ENCODE measurements at regions not wholly inside any gene's neighbourhood (a gene's known extent, or its start where the extent isn't known, plus 50 kb on each side); places are given as distances from the start of the nearest gene placed in this dataset.

DNA sequence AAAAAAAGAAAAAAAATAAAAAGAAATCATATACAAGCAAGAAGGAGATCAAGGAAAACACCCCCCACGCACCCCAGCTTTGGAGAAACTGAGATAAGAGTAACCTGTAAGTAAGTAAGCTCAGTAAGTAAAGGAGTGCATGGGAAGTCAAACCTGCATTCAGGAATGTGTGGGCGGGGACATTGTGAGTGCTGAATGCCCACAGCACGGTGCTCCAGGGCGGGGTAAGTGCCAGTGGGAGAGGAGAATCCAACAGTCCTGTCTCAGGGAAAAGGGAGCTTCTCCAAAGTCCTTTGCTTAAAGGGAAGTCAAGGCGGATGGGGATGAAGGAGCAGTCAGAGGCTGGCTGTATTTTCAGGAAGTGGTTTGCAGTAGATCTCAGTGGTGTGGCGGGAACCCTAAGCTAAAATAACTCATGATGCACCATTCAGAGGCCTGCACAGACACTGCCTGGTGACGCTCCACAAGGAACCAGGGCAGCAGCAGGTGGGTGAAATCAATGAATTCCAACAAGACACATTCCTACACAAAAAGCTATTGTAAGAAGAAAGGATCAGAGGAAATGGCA, 368.0 kb downstream of the QKI start:
- DNase-seq = peak in 6 of 51 donors; percentile 3 to 19 (median 6)

DNA sequence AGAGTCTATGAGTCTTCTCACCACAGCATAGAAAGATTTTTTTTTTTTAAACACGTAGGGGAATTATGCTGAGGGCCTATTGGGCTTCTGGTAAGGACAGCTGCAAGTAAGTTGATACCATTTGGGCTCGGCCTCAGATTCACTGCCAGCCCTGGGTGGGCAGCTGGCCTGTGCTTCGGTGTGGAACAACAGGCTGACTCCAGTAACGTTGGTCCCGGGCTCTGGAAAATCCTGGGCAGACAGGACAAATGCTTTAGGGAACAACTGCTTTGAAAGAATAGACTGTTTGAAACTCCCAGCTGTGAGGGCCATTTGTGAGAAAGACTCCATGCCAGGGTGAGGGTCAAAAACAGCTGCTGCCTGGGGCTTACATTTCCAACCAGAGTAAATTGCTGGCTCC, 366.5 kb downstream of the QKI start:
- DNase-seq = peak in 23 of 51 donors; percentile 3 to 66 (median 25)

DNA sequence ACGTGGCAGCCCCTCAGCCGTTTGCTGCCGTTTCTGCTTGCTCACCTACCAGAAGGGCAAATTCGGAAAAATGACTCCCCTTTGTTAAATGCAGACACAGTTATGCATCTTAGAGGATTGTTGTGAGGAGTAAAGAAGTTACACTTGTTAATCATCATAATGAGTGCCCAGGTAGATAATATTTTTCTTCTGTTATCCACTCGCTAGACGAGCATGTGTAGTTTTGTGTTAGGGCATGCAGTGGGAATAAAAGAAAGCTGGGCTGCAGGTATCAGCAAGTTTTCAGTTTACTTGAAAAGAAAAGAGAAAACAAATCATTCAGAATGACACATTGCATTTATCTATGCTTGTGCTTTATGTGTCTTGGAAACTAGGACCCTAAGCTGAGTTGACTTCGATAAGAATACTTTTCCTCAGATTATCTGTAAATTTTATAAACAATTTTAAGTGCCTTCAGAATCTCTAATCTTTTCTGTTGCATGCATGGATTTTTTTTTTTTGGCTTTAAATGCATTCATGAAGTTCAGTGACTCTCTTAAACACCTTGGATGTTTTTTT, 365.3 kb downstream of the QKI start:
- no peak for DNase-seq

DNA sequence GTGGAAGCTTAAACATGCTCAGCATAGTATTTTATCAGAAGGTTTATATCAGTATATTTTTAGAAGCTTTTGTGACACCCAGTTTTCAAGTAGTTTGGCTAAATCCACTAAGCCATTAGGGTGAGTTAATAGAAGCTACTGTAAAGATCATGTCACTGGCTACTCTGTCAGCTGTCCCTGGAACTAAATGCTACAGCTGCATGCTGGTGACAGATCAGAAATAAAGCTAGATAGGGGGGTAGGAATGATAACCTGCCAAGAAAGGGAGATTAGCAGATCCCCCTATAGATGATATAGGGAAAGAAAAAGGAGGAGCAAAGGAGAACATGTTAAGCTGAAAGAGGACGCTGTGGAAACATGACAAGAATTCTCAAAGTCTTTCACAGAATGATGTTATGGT, 363.2 kb downstream of the QKI start:
- no peak for DNase-seq

DNA sequence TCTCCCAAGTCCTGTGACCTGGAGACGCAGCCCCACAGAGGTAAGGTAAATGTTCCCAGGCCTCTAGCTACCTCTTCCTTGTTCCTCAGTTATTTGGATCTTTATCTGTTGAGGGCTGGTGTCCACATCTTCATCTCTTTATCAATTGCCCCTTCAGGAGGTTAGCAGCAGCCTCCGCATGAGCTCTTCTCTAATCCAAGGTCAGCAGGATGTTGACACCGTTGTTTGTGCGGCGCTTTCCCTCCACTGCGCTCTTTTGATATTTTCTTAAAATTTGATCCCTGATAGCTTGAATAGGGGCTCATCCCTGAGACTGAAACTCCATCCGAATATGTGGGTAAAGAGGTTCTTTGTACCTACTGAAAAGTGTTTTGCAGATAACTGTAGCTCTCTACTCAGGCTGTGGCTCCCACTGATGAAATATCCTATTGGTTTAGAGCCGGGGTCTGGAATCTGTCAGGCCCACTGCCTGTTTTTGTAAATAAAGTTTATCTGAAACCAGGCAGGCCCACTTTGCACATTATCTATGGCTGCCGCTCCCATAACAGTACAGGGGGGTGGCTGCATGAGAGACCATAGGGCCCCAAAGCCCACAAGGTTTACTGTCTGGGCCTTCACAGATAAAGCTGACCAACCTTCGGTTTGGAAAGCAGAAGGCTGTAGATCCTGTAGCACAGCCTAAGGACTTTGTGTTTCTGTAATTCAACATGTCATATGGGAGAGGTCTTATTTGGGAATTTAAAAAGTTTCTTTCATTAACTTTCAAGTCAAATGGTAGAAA, 362.6 kb downstream of the QKI start:
- no peak for DNase-seq

DNA sequence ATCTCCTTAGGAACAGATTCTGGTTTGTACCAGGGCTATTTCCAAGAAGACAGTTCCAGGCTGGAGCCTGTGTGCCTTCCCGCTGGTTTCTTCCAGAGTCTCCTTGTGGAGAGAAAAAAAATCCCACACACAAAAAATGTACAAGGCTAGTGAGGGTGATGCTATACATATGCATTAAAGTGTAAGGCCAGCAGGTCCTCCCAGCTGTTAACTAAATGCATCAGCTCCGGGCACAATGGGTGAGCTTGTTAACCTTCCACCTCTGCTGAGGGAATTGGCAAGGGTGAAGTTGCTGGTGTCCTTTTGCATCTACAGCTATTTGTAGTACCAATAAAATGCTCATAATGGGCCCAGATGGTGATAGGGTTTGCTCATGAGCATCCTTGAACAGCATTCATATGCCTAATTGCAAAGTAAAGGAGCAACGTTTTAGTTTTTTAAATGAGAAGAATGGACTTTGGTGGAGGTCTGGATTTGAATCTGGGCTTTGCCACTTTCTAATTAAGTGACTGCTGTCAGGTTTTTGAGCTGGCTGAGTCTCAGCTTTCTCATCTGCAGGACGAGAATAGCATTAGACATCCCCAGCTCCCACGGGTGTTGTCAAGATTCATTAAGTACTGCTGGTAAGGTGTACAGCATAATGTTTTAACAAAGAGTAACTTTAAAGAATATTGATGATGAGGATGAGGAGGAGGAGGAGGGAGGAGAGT, 361.8 kb downstream of the QKI start:
- DNase-seq = no peak

DNA sequence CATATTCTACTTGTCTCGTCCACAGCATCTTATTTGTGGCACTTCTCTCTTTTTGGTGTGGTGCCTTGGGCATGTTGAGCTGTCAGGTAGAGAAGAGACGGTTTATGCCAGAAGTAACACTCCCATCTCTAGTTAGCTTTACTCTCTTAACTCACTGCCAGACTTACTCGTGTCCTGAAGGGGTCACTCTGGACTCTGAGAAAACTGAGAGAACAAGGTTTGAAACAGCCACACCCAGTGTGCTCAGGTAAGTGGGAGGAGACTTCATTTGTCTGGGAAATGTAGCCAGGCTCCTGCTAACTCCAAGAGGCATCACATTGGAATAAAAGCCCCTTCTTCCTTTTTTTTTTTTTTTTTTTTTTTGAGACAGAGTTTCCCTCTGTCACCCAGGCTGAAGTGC, 360.8 kb downstream of the QKI start:
- no peak for DNase-seq

DNA sequence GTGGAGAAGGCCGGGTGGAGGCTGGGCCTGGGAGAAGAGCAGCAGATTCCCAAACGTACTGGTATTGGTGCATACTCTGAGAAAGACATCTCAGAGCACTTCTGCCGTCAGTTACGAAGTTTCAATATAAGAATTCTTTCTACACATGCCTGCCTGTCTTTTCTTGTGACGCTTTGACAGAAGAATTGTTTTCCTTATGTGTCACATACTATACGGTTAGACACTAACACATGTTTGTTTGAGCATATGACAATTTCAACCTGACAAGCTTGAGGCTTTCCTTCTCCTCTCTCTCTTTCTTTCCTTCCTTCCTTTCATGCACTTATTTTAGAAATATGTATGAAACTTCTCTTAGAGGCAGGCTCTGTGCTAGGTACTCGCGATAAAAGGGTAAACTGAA, 360.0 kb downstream of the QKI start:
- no peak for DNase-seq

DNA sequence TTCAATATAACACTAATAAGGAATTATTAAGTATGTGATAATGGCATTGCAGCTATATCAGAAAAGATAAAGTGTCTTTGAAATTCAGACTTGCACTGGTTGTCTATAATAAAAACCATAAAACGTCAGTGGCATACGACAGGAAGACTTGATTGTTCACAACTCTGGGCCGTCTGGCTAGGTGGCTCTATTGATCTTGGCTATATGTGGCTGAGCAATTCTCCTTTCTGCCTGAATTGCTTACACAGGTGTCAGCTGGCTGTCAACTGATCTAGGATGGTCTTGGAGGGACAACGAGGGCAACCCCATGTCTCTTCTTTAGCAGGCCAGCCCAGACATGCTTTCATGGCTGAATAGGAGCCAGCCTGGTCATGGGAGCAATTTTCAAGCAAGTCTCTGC, 359.1 kb downstream of the QKI start:
- DNase-seq = no peak

DNA sequence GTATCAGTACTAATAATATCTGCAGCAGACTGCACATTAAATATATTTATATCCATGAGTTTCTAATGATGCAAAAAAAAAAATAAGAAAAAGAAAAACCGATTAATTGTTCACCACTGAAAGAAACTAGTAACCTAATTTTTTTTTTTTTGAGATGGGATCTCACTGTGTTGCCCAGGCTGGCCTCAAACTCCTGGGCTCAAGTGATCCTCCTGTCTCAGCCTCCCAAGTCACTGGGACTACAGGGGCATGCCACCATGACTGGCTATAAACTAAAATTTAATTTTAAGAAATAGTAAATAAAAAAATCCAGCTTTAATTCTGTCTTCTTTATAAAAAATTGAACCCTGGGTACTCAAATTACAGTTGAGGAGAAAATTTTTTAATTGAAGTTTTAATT, 358.2 kb downstream of the QKI start:
- no peak for DNase-seq

DNA sequence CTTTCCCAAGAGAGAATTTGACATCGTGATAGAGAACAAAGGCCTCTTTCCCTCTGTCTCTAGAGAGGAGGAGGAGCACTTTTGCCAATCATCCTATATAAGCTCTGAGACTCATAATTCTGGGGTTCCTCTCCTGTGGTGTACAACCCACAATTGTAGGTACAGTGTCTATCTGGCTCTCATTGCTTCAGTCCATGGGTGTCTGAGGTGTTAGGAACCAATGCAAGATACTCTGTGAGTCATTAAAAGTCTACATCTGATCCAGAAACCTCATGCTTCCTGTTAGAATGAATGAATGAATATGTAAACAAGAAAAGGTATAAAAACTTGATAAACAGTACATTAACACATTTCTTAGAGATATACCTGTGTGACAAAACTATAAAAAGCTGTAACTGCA, 356.7 kb downstream of the QKI start:
- no peak for DNase-seq

DNA sequence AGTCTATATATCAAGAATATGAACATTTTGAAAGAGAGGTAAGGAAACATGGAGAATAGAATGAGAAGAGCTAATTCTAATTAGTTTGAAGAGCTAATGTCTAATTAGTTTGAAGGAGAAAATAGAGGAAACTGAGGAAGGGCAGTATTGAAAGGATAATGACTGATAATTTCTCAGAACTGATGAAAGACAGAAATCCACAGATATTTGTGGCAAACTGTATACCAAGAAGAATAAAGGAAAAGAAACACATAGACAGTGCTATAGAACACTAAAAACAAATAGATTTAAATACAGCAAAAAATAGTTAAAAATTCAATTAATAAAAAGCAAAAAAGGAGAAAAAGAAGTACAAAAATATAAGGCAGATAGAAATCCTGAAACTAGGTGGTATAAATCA, 354.4 kb downstream of the QKI start:
- DNase-seq = no peak

DNA sequence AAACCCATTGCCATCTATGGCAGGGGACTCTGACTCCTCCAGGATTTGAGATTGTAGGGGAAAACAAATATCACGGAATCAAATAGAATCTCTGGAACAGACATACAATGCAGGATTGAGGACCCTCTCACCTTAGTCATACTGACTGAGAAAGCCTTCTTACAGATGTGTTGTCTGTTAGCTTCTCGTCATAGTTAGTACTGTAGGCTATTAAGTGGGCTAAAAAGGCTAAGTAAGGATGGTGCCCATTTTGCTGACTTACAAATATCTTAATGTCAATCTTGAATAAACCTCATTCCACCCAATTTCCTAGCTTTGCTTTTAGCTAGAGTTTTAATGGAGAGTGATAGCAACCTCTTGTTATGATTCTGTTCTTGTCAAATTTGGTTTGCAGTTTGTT, 352.4 kb downstream of the QKI start:
- DNase-seq = no peak

DNA sequence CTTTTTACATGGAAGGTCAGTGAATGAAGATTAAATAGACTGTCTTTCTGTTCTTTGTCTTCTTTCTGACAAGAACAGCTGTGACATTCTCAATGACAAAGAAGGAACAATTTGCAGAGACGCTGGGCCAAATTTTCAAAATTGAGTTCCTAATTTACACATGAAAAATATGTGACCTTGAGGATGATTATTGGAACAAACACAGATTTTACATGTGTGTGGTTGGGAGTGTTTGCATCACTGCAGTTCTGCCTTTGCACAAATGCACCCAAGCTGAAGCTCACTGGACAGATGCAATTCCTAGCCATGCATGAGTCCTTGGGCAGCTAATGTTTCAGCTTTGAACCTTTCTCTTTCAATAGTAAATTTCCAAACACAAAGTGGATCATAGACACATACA, 350.8 kb downstream of the QKI start:
- no peak for DNase-seq

DNA sequence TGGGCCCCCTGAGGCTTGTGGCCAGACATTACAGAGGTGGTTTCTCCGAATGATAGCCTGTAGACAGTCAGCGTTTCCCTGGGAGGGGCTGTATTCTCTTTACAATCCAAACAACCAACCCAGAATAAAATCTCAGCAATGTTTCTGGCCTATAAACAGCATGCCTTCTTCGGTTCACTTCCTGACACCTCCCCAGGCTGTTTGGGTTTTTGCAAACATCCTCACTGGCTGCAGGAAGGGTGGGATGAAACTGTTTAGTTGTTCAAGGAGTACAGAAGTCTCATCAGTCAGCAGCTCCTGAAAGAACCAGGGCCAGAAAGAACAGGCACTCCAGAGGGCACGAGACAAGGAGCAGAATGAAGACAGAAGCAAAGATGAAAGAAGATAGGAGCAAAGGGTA, 350.0 kb downstream of the QKI start:
- no peak for DNase-seq

DNA sequence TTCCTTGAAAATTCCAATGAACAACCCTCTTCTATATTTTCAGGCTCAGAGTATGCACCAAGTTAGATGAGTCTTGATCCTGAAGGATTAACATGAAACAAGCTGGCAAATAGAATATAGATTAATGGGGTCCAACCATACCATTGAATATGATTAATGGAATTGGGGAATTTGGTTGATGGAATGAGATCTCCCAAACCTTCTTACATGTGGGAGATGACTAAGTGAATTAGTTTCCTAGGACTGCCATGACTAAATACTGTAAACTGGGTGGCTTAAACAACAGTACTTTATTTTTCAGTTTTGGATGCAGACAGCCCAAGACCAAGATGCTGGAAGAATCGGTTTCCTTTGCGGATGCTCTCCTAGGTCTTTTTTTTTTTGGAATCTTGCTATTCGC, 347.0 kb downstream of the QKI start:
- no peak for DNase-seq

DNA sequence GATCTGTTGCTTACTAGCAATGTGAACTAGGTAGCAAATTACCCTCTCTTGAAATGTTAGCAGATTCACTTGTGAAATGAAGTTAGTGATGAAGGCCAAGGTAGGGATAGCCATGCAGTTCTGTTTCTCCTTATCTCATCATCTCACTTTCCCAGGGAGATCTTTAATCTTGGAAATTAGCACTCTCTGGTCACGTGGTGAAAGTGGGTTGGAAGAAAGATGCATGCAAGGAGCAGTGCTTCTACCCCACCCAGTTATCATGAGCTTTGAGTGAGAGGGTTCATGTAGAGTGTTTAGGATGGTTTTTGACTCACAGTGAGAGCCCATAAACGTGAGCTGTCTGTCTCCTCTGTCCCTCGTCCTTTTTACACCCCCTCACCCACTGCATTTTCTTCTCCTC, 346.3 kb downstream of the QKI start:
- DNase-seq = no peak

DNA sequence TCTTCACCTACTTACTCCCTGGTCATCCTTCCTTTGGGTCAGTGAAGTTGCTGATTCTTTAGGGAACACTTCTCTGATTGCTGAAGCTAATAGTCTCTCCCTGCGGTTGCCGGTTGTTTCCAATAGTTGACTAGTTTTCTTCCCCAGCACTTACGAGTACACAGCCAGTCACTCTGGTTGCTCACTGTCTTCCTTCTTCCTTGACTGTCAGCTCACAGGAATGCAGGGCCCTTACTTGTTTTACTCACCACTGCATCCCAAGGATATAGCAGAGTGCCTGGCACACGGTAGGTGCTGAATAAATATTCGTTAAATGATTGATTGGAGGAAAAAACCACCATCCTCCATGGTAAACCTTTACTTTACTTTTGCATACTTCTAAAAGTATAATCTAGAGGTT, 345.0 kb downstream of the QKI start:
- no peak for DNase-seq

DNA sequence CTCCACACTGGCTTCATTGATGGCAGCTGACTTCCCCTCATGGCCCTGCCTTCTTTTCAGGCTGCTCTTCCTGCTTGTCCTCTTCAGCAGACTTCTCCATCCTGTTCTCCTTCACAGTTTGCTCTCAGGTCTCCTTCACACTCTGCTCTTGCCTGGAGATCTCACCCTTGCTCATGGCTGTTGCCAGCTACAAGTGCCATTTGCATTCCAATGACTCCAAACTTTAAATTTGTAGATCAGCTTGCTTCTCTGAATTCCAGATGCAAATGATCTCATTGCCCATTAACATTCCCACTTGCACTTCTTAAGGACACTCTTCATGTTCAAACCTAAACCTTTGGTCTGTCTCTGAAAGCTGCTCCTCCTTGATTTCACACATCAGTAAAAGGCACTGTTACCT, 343.0 kb downstream of the QKI start:
- no peak for DNase-seq

DNA sequence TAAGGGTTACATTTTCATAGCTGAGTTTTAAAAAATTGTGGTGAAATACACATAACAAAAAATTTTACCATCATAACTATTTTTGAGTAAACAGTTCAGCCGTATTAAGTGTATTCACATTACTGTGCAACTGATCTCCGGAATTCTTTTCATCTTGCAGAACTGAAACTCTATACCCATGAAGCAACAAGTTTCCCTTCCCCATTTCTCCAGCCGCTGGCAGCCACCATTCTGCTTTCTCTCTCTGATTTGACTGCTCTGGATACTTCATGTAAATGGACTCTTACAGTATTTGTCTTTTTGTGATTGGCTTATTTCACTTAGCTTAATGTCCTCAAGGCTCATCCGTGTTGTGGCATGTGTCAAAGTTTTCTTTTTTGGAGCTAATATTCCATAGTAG, 341.6 kb downstream of the QKI start:
- peak in 2 of 51 donors; percentile 3 to 5 for DNase-seq

DNA sequence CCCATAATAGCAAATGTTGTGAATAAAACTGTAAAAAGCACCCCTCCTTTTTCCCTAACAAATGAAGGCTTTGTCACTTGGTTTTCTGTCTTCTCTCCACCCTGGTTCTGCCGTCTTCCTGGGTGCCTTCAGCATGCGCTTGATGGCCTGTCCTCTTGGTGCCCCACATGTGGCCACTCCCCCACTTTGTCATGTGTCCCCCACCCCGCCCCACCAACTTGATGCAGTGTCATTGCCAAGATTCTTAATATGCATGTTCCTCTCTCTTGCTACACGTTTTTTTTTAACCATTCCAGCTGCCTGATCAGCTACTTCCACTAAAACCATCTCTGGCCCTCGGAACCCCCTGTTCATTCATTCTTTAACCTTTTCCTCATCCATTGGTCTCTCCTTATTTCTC, 340.3 kb downstream of the QKI start:
- no peak for DNase-seq

DNA sequence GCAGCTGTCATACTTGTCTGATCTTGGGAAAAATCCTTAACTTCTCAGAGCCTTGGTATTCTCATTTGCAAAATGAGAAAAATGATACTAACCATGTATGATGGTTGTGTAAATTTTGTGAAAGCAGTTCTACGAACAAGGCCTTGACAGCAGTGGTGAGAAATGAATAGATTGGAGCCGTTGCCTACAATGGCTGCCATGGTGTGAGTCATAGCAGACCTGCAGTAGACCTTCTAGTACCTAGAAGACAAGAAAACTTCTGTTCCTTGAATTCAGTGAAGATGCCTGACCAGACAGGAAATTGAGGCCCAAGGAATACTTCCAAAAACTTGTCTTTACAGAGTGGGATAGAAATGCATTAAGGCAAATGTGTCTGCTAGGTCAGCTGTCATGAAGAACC, 338.9 kb downstream of the QKI start:
- no peak for DNase-seq

DNA sequence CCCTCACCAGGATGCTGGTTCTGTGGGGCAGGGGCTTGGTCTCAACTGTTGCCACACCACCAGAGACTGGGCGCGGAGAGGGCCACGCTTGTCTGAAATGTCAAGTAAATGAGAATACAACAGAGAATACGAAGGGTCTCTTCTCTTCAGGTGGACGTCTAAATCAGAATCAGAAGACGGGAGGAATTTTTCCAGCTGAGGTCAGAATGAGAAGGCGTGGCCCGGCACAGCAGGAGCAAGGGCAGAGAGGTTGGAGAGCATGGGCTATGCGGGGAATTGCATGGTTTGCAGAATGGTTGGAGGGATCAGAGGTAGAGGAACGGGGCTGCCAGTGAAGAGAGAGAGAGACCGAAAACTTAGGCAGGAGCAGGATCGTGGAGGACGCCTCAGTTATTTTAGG, 337.9 kb downstream of the QKI start:
- no peak for DNase-seq

All from hypothalamus (tissue), 51 donors.